Brain microvascular endothelial cell (primary cell): ENCODE measurements at regions not wholly inside any gene's neighbourhood (a gene's known extent, or its start where the extent isn't known, plus 50 kb on each side); places are given as distances from the start of the nearest gene placed in this dataset.

Source experiments
- DNase-seq: peaks from one replicate; pipeline ENCODE4 v3.0.0-alpha.2; 2020
- H3K27ac ChIP-seq: fragments of 250-450 bp; sonication (Bioruptor Pico); 2 replicates; pipeline ENCODE4 v1.5.1; 2020; ENCODE audit warnings: mild to moderate bottlenecking, moderate library complexity
- H3K27me3 ChIP-seq: fragments of 250-450 bp; sonication (Bioruptor Pico); replicated peaks from 2 replicates; pipeline ENCODE4 v1.5.1; 2020; ENCODE audit warnings: mild to moderate bottlenecking
- H3K36me3 ChIP-seq: fragments of 250-450 bp; sonication (Bioruptor Pico); replicated peaks from 2 replicates; pipeline ENCODE4 v1.5.1; 2020; ENCODE audit warnings: mild to moderate bottlenecking
- H3K4me3 ChIP-seq: 2 replicates; pipeline ENCODE4 v1.5.1; 2011; ENCODE audit warnings: low read depth, mild to moderate bottlenecking, control low read depth, low read length, moderate library complexity
- in situ Hi-C: cut with HindIII; loops from 2 replicates; pipeline ENCODE4 v1.10.0; 2017; ENCODE audit warnings: low sequenced_read_pairs, low pct_ligation_motif_present
- TF ChIP-seq, protein P1 (sequence below): IDR thresholded peaks from 2 replicates; pipeline ENCODE4 v1.5.1; 2011; ENCODE audit warnings: low read depth, mild to moderate bottlenecking, moderate library complexity, low read length, control low read depth, inconsistent platforms; ENCODE audit errors: missing control alignments

- Histone ChIP-seq H3K36me3 (no peaks in the 10 kb centered on the region), H3K4me3 (no peak overlapping the region), H3K27ac (no peak overlapping the region), H3K27me3 (no peaks in the 10 kb centered on the region)
- no peak for DNase-seq
- TF ChIP-seq, protein P1, sequence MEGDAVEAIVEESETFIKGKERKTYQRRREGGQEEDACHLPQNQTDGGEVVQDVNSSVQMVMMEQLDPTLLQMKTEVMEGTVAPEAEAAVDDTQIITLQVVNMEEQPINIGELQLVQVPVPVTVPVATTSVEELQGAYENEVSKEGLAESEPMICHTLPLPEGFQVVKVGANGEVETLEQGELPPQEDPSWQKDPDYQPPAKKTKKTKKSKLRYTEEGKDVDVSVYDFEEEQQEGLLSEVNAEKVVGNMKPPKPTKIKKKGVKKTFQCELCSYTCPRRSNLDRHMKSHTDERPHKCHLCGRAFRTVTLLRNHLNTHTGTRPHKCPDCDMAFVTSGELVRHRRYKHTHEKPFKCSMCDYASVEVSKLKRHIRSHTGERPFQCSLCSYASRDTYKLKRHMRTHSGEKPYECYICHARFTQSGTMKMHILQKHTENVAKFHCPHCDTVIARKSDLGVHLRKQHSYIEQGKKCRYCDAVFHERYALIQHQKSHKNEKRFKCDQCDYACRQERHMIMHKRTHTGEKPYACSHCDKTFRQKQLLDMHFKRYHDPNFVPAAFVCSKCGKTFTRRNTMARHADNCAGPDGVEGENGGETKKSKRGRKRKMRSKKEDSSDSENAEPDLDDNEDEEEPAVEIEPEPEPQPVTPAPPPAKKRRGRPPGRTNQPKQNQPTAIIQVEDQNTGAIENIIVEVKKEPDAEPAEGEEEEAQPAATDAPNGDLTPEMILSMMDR, result no peak
- in situ Hi-C loops, result no loop called here
Measured at GRCh38 chr2:239475161-239476028, 74.6 kb upstream of the HDAC4 start.

GRCh38 chr2:239473211-239473805 lies 72.5 kb upstream of the HDAC4 start:
- in situ Hi-C loops, result no loop called here
- DNase-seq, result no peak
- Histone ChIP-seq H3K27me3 (no peaks in the 10 kb centered on the region), H3K4me3 (no peak overlapping the region), H3K36me3 (no peaks in the 10 kb centered on the region), H3K27ac (no peak overlapping the region)
- TF ChIP-seq, protein P1, result no peak

GRCh38 chr2:239472235-239472775 lies 71.5 kb upstream of the HDAC4 start:
- DNase-seq, result no peak
- Histone ChIP-seq H3K36me3 (no peaks in the 10 kb centered on the region), H3K27me3 (no peaks in the 10 kb centered on the region), H3K4me3 (no peak overlapping the region), H3K27ac (no peak overlapping the region)
- TF ChIP-seq, protein P1, result no peak
- in situ Hi-C loops, result no loop called here

DNA sequence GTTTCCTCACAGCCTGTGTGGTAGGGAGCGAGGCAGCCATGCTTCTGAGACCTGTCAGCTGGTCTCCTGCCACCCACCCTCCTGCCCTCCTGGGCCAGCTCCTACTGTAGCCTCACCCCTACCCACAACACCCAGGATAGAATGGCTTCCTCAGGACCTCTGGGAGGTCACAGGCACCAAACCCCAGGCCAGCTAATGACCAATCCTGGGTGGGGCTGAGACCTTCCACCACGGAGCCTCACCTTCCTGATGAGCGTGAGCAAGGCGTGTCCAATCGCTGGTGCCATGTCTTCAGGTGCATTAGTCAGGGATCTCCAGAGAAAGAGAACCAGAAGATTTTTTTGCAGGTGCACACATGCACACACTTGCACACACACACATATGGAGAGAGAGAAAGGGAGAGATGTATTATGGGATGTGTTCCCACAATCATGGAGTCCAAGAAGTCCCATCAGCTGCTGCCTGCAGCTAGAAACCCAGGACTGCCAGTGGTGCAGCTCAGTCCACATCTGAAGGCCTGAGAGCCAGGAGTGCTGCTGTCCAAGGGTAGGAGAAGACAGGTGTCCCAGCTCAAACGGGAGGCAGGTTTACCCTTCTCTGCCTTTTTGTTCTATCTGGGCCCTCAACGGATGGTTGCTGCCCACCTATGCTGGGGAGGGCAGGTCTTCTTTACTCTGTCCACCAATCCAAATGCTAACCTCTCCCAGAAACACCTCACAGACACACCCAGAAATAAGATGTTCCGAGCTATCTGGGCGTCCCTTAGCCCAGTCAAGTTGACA lies 70.4 kb upstream of the HDAC4 start:
- TF ChIP-seq, protein P1, result no peak
- Histone ChIP-seq H3K27me3 (no peaks in the 10 kb centered on the region), H3K27ac (no peak overlapping the region), H3K4me3 (no peak overlapping the region), H3K36me3 (no peaks in the 10 kb centered on the region)
- DNase-seq, result no peak
- in situ Hi-C loops, result no loop called here

- H3K4me3 ChIP-seq, result no peak overlapping the region
- no peak overlapping the region for H3K27ac ChIP-seq
- H3K36me3 ChIP-seq, result no peaks in the 10 kb centered on the region
- H3K27me3 ChIP-seq, result no peaks in the 10 kb centered on the region
- TF ChIP-seq, protein P1, result no peak
- in situ Hi-C loops, result no loop called here
- no peak for DNase-seq
Measured at GRCh38 chr2:239470151-239470900, 69.5 kb upstream of the HDAC4 start.
